ENCODE measurements at regions not wholly inside any gene's neighbourhood (a gene's known extent, or its start where the extent isn't known, plus 50 kb on each side); places are given as distances from the start of the nearest gene placed in this dataset.

- no TSS peak for BruUV-seq (replicated peaks)
- H3K9me3 ChIP-seq (ENCODE audit: low read length): no peaks in the 10 kb centered on the region
- H3K4me2 ChIP-seq (ENCODE audit: low read length): no peak overlapping the region
- no peaks in the 10 kb centered on the region for H3K9me2 ChIP-seq (ENCODE audit: insufficient read depth, low read length)
- no peak for DNase-seq (ENCODE audit: low spot score)
- TF ChIP-seq CTCF (conservative IDR thresholded peaks at IDR 0.05; ENCODE audit: low read length): no peak
- no peaks in the 10 kb centered on the region for H4K20me1 ChIP-seq (ENCODE audit: insufficient read depth, low read length)
- no peak overlapping the region for H3K27ac ChIP-seq (ENCODE audit: low read depth, low read length, poor library complexity, severe bottlenecking)
- CTCF ChIA-PET (ENCODE audit: unreplicated experiment): no interaction called here
- intact Hi-C loops (cut with micrococcal nuclease; ENCODE audit: unreplicated experiment): no loop called here
- H3K36me3 ChIP-seq (ENCODE audit: insufficient read depth, low read length): no peaks in the 10 kb centered on the region
- POLR2A ChIA-PET: interaction anchor here (0.6 to 1.6 kb wide), 3 partner anchors 8 to 618 kb away, joined by 3 to 7 read pairs (median 5); no protein-coding TSS in a partner anchor
- H3K79me2 ChIP-seq (ENCODE audit: insufficient read depth, low read depth, low read length): no peaks in the 10 kb centered on the region
- no peaks in the 10 kb centered on the region for H3K4me1 ChIP-seq (ENCODE audit: insufficient read depth, low read length, poor library complexity, severe bottlenecking)
- no peak overlapping the region for H2AFZ ChIP-seq (ENCODE audit: low read length)
- H3K4me3 ChIP-seq (ENCODE audit: low read depth, low read length, poor library complexity, severe bottlenecking): no peak overlapping the region
Observed at GRCh38 chr4:102416765-102417164, 71.5 kb upstream of the SLC39A8 start.

GRCh38 chr4:102420563-102421398, 75.5 kb upstream of the SLC39A8 start:
- BruUV-seq (replicated peaks): no TSS peak
- intact Hi-C loops (cut with micrococcal nuclease; ENCODE audit: unreplicated experiment): no loop called here

More at GRCh38 chr4:102420563-102421398, 75.5 kb upstream of the SLC39A8 start:
- Histone ChIP-seq H3K4me2 (ENCODE audit: low read length) (no peak overlapping the region), H3K79me2 (ENCODE audit: insufficient read depth, low read depth, low read length) (no peaks in the 10 kb centered on the region), H4K20me1 (ENCODE audit: insufficient read depth, low read length) (no peaks in the 10 kb centered on the region), H3K9me3 (ENCODE audit: low read length) (no peaks in the 10 kb centered on the region), H3K36me3 (ENCODE audit: insufficient read depth, low read length) (no peaks in the 10 kb centered on the region), H3K9me2 (ENCODE audit: insufficient read depth, low read length) (no peaks in the 10 kb centered on the region), H3K4me3 (ENCODE audit: low read depth, low read length, poor library complexity, severe bottlenecking) (no peak overlapping the region), H2AFZ (ENCODE audit: low read length) (no peak overlapping the region), H3K4me1 (ENCODE audit: insufficient read depth, low read length, poor library complexity, severe bottlenecking) (no peaks in the 10 kb centered on the region), H3K27ac (ENCODE audit: low read depth, low read length, poor library complexity, severe bottlenecking) (no peak overlapping the region)
- ChIA-PET CTCF (ENCODE audit: unreplicated experiment) (no interaction called here), POLR2A (interaction anchor here (0.9 kb wide), 1 partner anchor 9 kb away, joined by 3 read pairs; no protein-coding TSS in a partner anchor)
- TF ChIP-seq EZH2phosphoT487 (IDR thresholded peaks at IDR 0.05; ENCODE audit: borderline replicate concordance, low read depth, low read length): no peak
- peak; percentile 68 for TF ChIP-seq CTCF (conservative IDR thresholded peaks at IDR 0.05; ENCODE audit: low read length)
- DNase-seq (ENCODE audit: low spot score): peak; percentile 27
